ENCODE measurements at regions not wholly inside any gene's neighbourhood (a gene's known extent, or its start where the extent isn't known, plus 50 kb on each side); places are given as distances from the start of the nearest gene placed in this dataset.

- H3K9me3 ChIP-seq (ENCODE audit: insufficient read depth, low read depth, low read length), result no peaks in the 10 kb centered on the region
- no peak overlapping the region for H4K91ac ChIP-seq (ENCODE audit: low read depth, low read length)
- H3K36me3 ChIP-seq (ENCODE audit: control insufficient read depth in 1 of 2, insufficient read depth in 2 of 2, low read length in 2 of 2), result no peaks in the 10 kb centered on the region
- H3K27me3 ChIP-seq (ENCODE audit: insufficient read depth, low read length), result no peaks in the 10 kb centered on the region
- DNase-seq, result peak; percentile 2 to 76
- H3K23ac ChIP-seq (ENCODE audit: low read length), result no peak overlapping the region
- no peak overlapping the region for H3K4me2 ChIP-seq (ENCODE audit: low read length)
- H3K14ac ChIP-seq (ENCODE audit: low read length), result no peak overlapping the region
- H2BK5ac ChIP-seq (ENCODE audit: low read depth, low read length, poor library complexity), result no peak overlapping the region
- no peak overlapping the region for H3K27ac ChIP-seq (ENCODE audit: low read depth, low read length)
- H3K79me1 ChIP-seq (ENCODE audit: low read length), result no peaks in the 10 kb centered on the region
- H3K4me1 ChIP-seq (ENCODE audit: control insufficient read depth in 1 of 2, insufficient read depth in 2 of 2, low read length in 2 of 2), result no peaks in the 10 kb centered on the region
- H4K12ac ChIP-seq (ENCODE audit: low read depth, low read length), result no peak overlapping the region
- no peak overlapping the region for H4K8ac ChIP-seq (ENCODE audit: low read depth, low read length)
- WGBS (ENCODE audit: extremely low coverage, insufficient coverage, insufficient read length), result no CpG with 5 or more reads among the region's 2 CpGs
- no peak overlapping the region for H2BK120ac ChIP-seq (ENCODE audit: insufficient read depth, low read length, poor library complexity)
- no peak overlapping the region for H3K4me3 ChIP-seq (ENCODE audit: low read depth, low read length)
- H2BK12ac ChIP-seq (ENCODE audit: low read length), result no peak overlapping the region
- no peak overlapping the region for H3K4ac ChIP-seq (ENCODE audit: low read depth, low read length)
- H2AK5ac ChIP-seq (ENCODE audit: low read length), result no peak overlapping the region
- no peaks in the 10 kb centered on the region for H3K79me2 ChIP-seq (ENCODE audit: control insufficient read depth, insufficient read depth, low read length, poor library complexity)
- H3K9ac ChIP-seq (ENCODE audit: low read length), result no peak overlapping the region
- H3K18ac ChIP-seq (ENCODE audit: low read length), result no peak overlapping the region
- no peak overlapping the region for H2AFZ ChIP-seq (ENCODE audit: insufficient read depth, low read length, poor library complexity)
These were observed 290.6 kb downstream of the SATB1 start for GRCh38 chr3:18134386-18135059.

- no peak overlapping the region for H2BK5ac ChIP-seq (ENCODE audit: low read depth, low read length, poor library complexity)
- no peak overlapping the region for H3K4me2 ChIP-seq (ENCODE audit: low read length)
- H3K4me1 ChIP-seq (ENCODE audit: control insufficient read depth in 1 of 2, insufficient read depth in 2 of 2, low read length in 2 of 2), result no peaks in the 10 kb centered on the region
- H3K27me3 ChIP-seq (ENCODE audit: insufficient read depth, low read length), result no peaks in the 10 kb centered on the region
- peak in 1 of 2 donors; percentile 27 for DNase-seq
- H2BK120ac ChIP-seq (ENCODE audit: insufficient read depth, low read length, poor library complexity), result no peak overlapping the region
- H3K23ac ChIP-seq (ENCODE audit: low read length), result no peak overlapping the region
- H3K36me3 ChIP-seq (ENCODE audit: control insufficient read depth in 1 of 2, insufficient read depth in 2 of 2, low read length in 2 of 2), result no peaks in the 10 kb centered on the region
- H3K79me2 ChIP-seq (ENCODE audit: control insufficient read depth, insufficient read depth, low read length, poor library complexity), result no peaks in the 10 kb centered on the region
- H4K12ac ChIP-seq (ENCODE audit: low read depth, low read length), result no peak overlapping the region
- H3K4me3 ChIP-seq (ENCODE audit: low read depth, low read length), result no peak overlapping the region
- no peak overlapping the region for H3K9ac ChIP-seq (ENCODE audit: low read length)
- no peak overlapping the region for H2BK12ac ChIP-seq (ENCODE audit: low read length)
- no peaks in the 10 kb centered on the region for H3K9me3 ChIP-seq (ENCODE audit: insufficient read depth, low read depth, low read length)
- no peak overlapping the region for H4K8ac ChIP-seq (ENCODE audit: low read depth, low read length)
- H3K27ac ChIP-seq (ENCODE audit: low read depth, low read length), result no peak overlapping the region
- no peak overlapping the region for H2AFZ ChIP-seq (ENCODE audit: insufficient read depth, low read length, poor library complexity)
- H2AK5ac ChIP-seq (ENCODE audit: low read length), result no peak overlapping the region
- no peak overlapping the region for H4K91ac ChIP-seq (ENCODE audit: low read depth, low read length)
- no peaks in the 10 kb centered on the region for H3K79me1 ChIP-seq (ENCODE audit: low read length)
- H3K18ac ChIP-seq (ENCODE audit: low read length), result no peak overlapping the region
- H3K14ac ChIP-seq (ENCODE audit: low read length), result no peak overlapping the region
- no peak overlapping the region for H3K4ac ChIP-seq (ENCODE audit: low read depth, low read length)
These were observed 292.1 kb downstream of the SATB1 start for GRCh38 chr3:18132991-18133390.

GRCh38 chr3:18127859-18128681, 297.1 kb downstream of the SATB1 start:
- H2AK5ac ChIP-seq (ENCODE audit: low read length), result no peak overlapping the region
- no peak overlapping the region for H3K4me3 ChIP-seq (ENCODE audit: low read depth, low read length)
- H3K23ac ChIP-seq (ENCODE audit: low read length), result no peak overlapping the region
- H3K27me3 ChIP-seq (ENCODE audit: insufficient read depth, low read length), result no peaks in the 10 kb centered on the region
- H4K8ac ChIP-seq (ENCODE audit: low read depth, low read length), result no peak overlapping the region
- H3K79me1 ChIP-seq (ENCODE audit: low read length), result no peaks in the 10 kb centered on the region
- no peaks in the 10 kb centered on the region for H3K4me1 ChIP-seq (ENCODE audit: control insufficient read depth in 1 of 2, insufficient read depth in 2 of 2, low read length in 2 of 2)
- H3K9me3 ChIP-seq (ENCODE audit: insufficient read depth, low read depth, low read length), result no peaks in the 10 kb centered on the region
- no peak overlapping the region for H4K12ac ChIP-seq (ENCODE audit: low read depth, low read length)
- H3K4ac ChIP-seq (ENCODE audit: low read depth, low read length), result no peak overlapping the region
- H2BK5ac ChIP-seq (ENCODE audit: low read depth, low read length, poor library complexity), result no peak overlapping the region
- no peaks in the 10 kb centered on the region for H3K79me2 ChIP-seq (ENCODE audit: control insufficient read depth, insufficient read depth, low read length, poor library complexity)
- H3K9ac ChIP-seq (ENCODE audit: low read length), result no peak overlapping the region
- no CpG with 5 or more reads among the region's 11 CpGs for WGBS (ENCODE audit: extremely low coverage, insufficient coverage, insufficient read length)
- no peak overlapping the region for H4K91ac ChIP-seq (ENCODE audit: low read depth, low read length)
- H3K18ac ChIP-seq (ENCODE audit: low read length), result no peak overlapping the region
- H3K14ac ChIP-seq (ENCODE audit: low read length), result no peak overlapping the region
- no peak overlapping the region for H2AFZ ChIP-seq (ENCODE audit: insufficient read depth, low read length, poor library complexity)
- H3K27ac ChIP-seq (ENCODE audit: low read depth, low read length), result no peak overlapping the region
- H3K36me3 ChIP-seq (ENCODE audit: control insufficient read depth in 1 of 2, insufficient read depth in 2 of 2, low read length in 2 of 2), result no peaks in the 10 kb centered on the region
- no peak overlapping the region for H2BK120ac ChIP-seq (ENCODE audit: insufficient read depth, low read length, poor library complexity)
- DNase-seq, result no peak
- no peak overlapping the region for H2BK12ac ChIP-seq (ENCODE audit: low read length)
- H3K4me2 ChIP-seq (ENCODE audit: low read length), result no peak overlapping the region

- Histone ChIP-seq H4K91ac (ENCODE audit: low read depth, low read length) (no peak overlapping the region), H3K4me2 (ENCODE audit: low read length) (no peak overlapping the region), H3K79me1 (ENCODE audit: low read length) (no peaks in the 10 kb centered on the region), H3K23ac (ENCODE audit: low read length) (no peak overlapping the region), H2AFZ (ENCODE audit: insufficient read depth, low read length, poor library complexity) (no peak overlapping the region), H4K8ac (ENCODE audit: low read depth, low read length) (no peak overlapping the region), H3K14ac (ENCODE audit: low read length) (no peak overlapping the region), H3K79me2 (ENCODE audit: control insufficient read depth, insufficient read depth, low read length, poor library complexity) (no peaks in the 10 kb centered on the region), H4K12ac (ENCODE audit: low read depth, low read length) (no peak overlapping the region), H3K27ac (ENCODE audit: low read depth, low read length) (no peak overlapping the region), H3K27me3 (ENCODE audit: insufficient read depth, low read length) (no peaks in the 10 kb centered on the region), H2BK12ac (ENCODE audit: low read length) (no peak overlapping the region), H3K36me3 (ENCODE audit: control insufficient read depth in 1 of 2, insufficient read depth in 2 of 2, low read length in 2 of 2) (no peaks in the 10 kb centered on the region), H3K4me3 (ENCODE audit: low read depth, low read length) (no peak overlapping the region), H3K4ac (ENCODE audit: low read depth, low read length) (no peak overlapping the region), H3K18ac (ENCODE audit: low read length) (no peak overlapping the region), H3K4me1 (ENCODE audit: control insufficient read depth in 1 of 2, insufficient read depth in 2 of 2, low read length in 2 of 2) (no peaks in the 10 kb centered on the region), H2BK120ac (ENCODE audit: insufficient read depth, low read length, poor library complexity) (no peak overlapping the region), H3K9me3 (ENCODE audit: insufficient read depth, low read depth, low read length) (no peaks in the 10 kb centered on the region), H3K9ac (ENCODE audit: low read length) (no peak overlapping the region), H2AK5ac (ENCODE audit: low read length) (no peak overlapping the region), H2BK5ac (ENCODE audit: low read depth, low read length, poor library complexity) (no peak overlapping the region)
- no CpG with 5 or more reads among the region's 3 CpGs for WGBS (ENCODE audit: extremely low coverage, insufficient coverage, insufficient read length)
- no peak for DNase-seq
These were observed 297.8 kb downstream of the SATB1 start for GRCh38 chr3:18127174-18127858.
